Cardiac muscle cell (in vitro differentiated cells and primary cell): ENCODE measurements at regions not wholly inside any gene's neighbourhood (a gene's known extent, or its start where the extent isn't known, plus 50 kb on each side); places are given as distances from the start of the nearest gene placed in this dataset.
A peak's percentile ranks its signal among the peaks of the same experiment; 100 is the strongest.

Experiments used
- DNase-seq, 2 donors: peaks; one replicate each; pipeline versions ENCODE4 v3.0.0 to v3.0.0-alpha.2; 2010 to 2017; ENCODE audit warnings: low read depth in 1 of 2, low spot score in 1 of 2
- H3K27ac ChIP-seq: fragments of 200-600 bp; sonication (generic); 2 replicates; pipeline ENCODE4 v1.5.1; 2016
- H3K27me3 ChIP-seq: fragments of 200-600 bp; sonication (generic); 2 replicates; pipeline ENCODE4 v1.6.0; 2016; ENCODE audit warnings: control low read depth
- H3K36me3 ChIP-seq: fragments of 200-600 bp; sonication (generic); 2 replicates; pipeline ENCODE4 v1.5.1; 2016; ENCODE audit warnings: control low read depth
- H3K4me1 ChIP-seq: fragments of 200-600 bp; sonication (generic); 2 replicates; pipeline ENCODE4 v1.8.1; 2017; ENCODE audit warnings: low read depth, mild to moderate bottlenecking, mixed run types
- H3K4me3 ChIP-seq: fragments of 200-600 bp; sonication (generic); 2 replicates; pipeline ENCODE4 v1.5.1; 2016; ENCODE audit warnings: mild to moderate bottlenecking
- H3K9me3 ChIP-seq: fragments of 200-600 bp; sonication (generic); 2 replicates; pipeline ENCODE4 v1.5.1; 2017; ENCODE audit warnings: low read depth, mild to moderate bottlenecking, control low read depth
- TF ChIP-seq, protein P1 (sequence below): IDR thresholded peaks from 2 replicates; pipeline ENCODE4 v1.5.1; 2012; ENCODE audit warnings: low read depth, mild to moderate bottlenecking, low read length

DNA sequence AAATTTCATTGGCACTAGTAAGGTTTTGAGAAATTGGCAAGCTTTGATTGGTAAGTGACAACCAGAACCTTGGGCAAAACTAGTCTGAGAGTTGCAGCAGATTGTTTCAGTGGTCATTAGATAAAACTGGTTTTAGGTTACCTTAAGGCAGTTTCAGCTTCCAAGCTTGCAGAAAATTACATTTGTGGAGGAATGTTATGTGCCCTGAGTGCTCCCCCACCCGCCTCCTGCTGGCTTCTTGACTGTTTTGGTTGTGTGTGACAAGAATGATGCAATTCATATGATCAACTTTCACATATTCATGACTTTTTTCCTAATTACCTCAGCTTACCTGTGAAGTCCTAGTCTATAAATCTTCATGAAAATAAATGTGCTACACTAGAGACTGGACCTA is 599.5 kb upstream of the ZNF804A start:
- Histone ChIP-seq H3K9me3 (no peaks in the 10 kb centered on the region), H3K27me3 (no peaks in the 10 kb centered on the region), H3K4me3 (no peak overlapping the region), H3K36me3 (no peaks in the 10 kb centered on the region), H3K27ac (no peak overlapping the region), H3K4me1 (peaks cover 8% of the 10 kb centered on the region)
- TF ChIP-seq, protein P1, sequence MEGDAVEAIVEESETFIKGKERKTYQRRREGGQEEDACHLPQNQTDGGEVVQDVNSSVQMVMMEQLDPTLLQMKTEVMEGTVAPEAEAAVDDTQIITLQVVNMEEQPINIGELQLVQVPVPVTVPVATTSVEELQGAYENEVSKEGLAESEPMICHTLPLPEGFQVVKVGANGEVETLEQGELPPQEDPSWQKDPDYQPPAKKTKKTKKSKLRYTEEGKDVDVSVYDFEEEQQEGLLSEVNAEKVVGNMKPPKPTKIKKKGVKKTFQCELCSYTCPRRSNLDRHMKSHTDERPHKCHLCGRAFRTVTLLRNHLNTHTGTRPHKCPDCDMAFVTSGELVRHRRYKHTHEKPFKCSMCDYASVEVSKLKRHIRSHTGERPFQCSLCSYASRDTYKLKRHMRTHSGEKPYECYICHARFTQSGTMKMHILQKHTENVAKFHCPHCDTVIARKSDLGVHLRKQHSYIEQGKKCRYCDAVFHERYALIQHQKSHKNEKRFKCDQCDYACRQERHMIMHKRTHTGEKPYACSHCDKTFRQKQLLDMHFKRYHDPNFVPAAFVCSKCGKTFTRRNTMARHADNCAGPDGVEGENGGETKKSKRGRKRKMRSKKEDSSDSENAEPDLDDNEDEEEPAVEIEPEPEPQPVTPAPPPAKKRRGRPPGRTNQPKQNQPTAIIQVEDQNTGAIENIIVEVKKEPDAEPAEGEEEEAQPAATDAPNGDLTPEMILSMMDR = no peak
- DNase-seq = no peak

- H3K4me1 ChIP-seq = peaks cover 15% of the 10 kb centered on the region
- TF ChIP-seq, protein P1 = no peak
- peak overlapping the region; percentile 92 for H3K27ac ChIP-seq
Measured at GRCh38 chr2:184004289-184004947, 593.9 kb upstream of the ZNF804A start.

GRCh38 chr2:184004948-184005672 is 593.2 kb upstream of the ZNF804A start:
- Histone ChIP-seq H3K36me3 (no peaks in the 10 kb centered on the region), H3K4me3 (no peak overlapping the region), H3K9me3 (no peaks in the 10 kb centered on the region), H3K27ac (peak overlapping the region; percentile 92), H3K27me3 (no peaks in the 10 kb centered on the region), H3K4me1 (peaks cover 15% of the 10 kb centered on the region)
- TF ChIP-seq, protein P1 = no peak
- peak in 1 of 2 donors; percentile 20 for DNase-seq

More at GRCh38 chr2:184004289-184004947, 593.9 kb upstream of the ZNF804A start:
- Histone ChIP-seq H3K36me3 (no peaks in the 10 kb centered on the region), H3K27me3 (no peaks in the 10 kb centered on the region), H3K9me3 (no peaks in the 10 kb centered on the region), H3K4me3 (no peak overlapping the region)
- peak in 1 of 2 donors; percentile 22 for DNase-seq

DNA sequence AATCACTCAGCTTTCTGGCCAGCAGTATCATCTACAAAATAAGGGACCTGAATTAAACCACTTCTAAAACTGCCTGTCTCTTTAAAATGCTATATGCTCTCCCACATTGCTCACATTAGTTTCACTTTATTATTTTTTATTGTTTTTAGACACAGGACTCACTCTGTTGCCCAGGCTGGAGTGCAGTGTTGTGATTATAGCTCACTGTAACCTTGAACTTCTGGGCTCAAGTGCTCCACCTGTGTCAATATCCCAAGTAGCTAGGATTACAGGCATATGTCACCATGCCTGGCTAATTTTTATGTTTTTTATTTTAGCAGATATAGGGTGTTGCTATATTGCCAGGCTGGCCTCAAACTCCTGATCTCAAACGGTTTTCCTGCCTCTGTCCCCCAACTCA is 591.3 kb upstream of the ZNF804A start:
- peaks cover 15% of the 10 kb centered on the region for H3K4me1 ChIP-seq
- no peaks in the 10 kb centered on the region for H3K9me3 ChIP-seq
- no peak overlapping the region for H3K27ac ChIP-seq
- no peaks in the 10 kb centered on the region for H3K27me3 ChIP-seq
- H3K36me3 ChIP-seq = no peaks in the 10 kb centered on the region
- TF ChIP-seq, protein P1 = no peak
- DNase-seq = no peak
- no peak overlapping the region for H3K4me3 ChIP-seq

DNA sequence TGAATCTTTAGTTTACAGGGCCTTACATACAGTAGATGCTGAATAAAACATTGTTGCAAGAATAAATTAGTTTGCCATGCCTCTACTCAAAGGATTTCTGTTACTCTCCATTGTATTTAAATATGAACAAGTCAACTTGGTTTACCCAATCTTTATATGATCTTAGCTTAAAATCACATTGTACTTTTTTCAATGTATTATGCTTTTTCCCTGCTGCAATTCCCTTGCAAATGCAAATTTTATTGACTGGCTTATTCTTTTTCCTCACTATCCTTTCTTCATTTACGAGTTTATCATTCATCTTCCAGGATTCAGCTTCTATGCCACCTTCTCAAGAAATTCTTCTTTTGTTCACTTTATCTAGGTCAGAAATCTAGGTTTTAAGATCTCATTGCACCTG is 571.4 kb upstream of the ZNF804A start:
- TF ChIP-seq, protein P1 = no peak
- Histone ChIP-seq H3K27me3 (no peaks in the 10 kb centered on the region), H3K36me3 (no peaks in the 10 kb centered on the region), H3K9me3 (no peaks in the 10 kb centered on the region), H3K4me1 (peaks cover 13% of the 10 kb centered on the region), H3K27ac (no peak overlapping the region), H3K4me3 (no peak overlapping the region)
- no peak for DNase-seq
